Kidney (tissue), 13 donors: ENCODE measurements at regions not wholly inside any gene's neighbourhood (a gene's known extent, or its start where the extent isn't known, plus 50 kb on each side); places are given as distances from the start of the nearest gene placed in this dataset.
A peak's percentile ranks its signal among the peaks of the same experiment; 100 is the strongest.

Experiments
- DNase-seq, 5 donors: peaks; one replicate each; pipeline ENCODE4 v3.0.0-alpha.2; 2013 to 2020
- FAIRE-seq: peaks from 2 replicates; lab custom pipeline; 2012; peaks lifted over from hg19 to GRCh38; lab: Jason Lieb, UNC
- H3K27ac ChIP-seq, 2 donors: one replicate each; pipeline ENCODE4 v1.7.0; 2013; ENCODE audit warnings: low read depth in 2 of 2, low read length in 2 of 2, inconsistent platforms in 1 of 2
- H3K27me3 ChIP-seq: one replicate; pipeline ENCODE4 v1.7.1; 2013; ENCODE audit warnings: low read length, inconsistent platforms; ENCODE audit not compliant: control insufficient read depth, insufficient read depth
- H3K36me3 ChIP-seq, 3 donors: one replicate each; pipeline versions ENCODE4 v1.7.0 to v1.7.1; 2013; ENCODE audit warnings: low read length in 3 of 3, control low read depth in 1 of 3, inconsistent platforms in 1 of 3; ENCODE audit not compliant: insufficient read depth in 3 of 3, control insufficient read depth in 2 of 3
- H3K4me1 ChIP-seq, 3 donors: one replicate each; pipeline versions ENCODE4 v1.7.0 to v1.7.1; 2013; ENCODE audit warnings: low read length in 3 of 3, inconsistent platforms in 1 of 3, low read depth in 1 of 3; ENCODE audit not compliant: control insufficient read depth in 2 of 3, insufficient read depth in 2 of 3
- H3K4me3 ChIP-seq, 3 donors: one replicate each; pipeline versions ENCODE4 v1.7.0 to v1.8.1; 2013; ENCODE audit warnings: low read length in 3 of 3, control low read depth in 1 of 3, inconsistent platforms in 1 of 3
- H3K9ac ChIP-seq, 3 donors: one replicate each; pipeline versions ENCODE4 v1.7.0 to v1.7.1; 2013; ENCODE audit warnings: low read length in 3 of 3, control low read depth in 1 of 3, inconsistent platforms in 1 of 3
- H3K9me3 ChIP-seq, 3 donors: one replicate each; pipeline versions ENCODE4 v1.7.0 to v1.7.1; 2013; ENCODE audit warnings: low read length in 3 of 3, control low read depth in 1 of 3, inconsistent platforms in 1 of 3; ENCODE audit not compliant: control insufficient read depth in 2 of 3, insufficient read depth in 1 of 3
- intact Hi-C: fragments of 100-400 bp; cut with DNase I; formaldehyde crosslinking; loops from one replicate; pipeline ENCODE4 v1.11.1; 2022
- TF ChIP-seq, protein P1 (sequence below): IDR thresholded peaks from 3 replicates; pipeline ENCODE4 v1.5.1; 2012; ENCODE audit warnings: mild to moderate bottlenecking, moderate library complexity, borderline replicate concordance; ENCODE audit not compliant: insufficient read depth; ENCODE audit errors: extremely low read depth
- donor health status: control.
- donor health status: control.
- donor health status: control.
- donor health status: control.
- donor health status: control.
- donor health status: DM: yes; HTN: yes; CAD: no.
- donor health status: Normal renal cell carcinoma (clear cell type).

GRCh38 chr1:23627069-23627735, 64.4 kb upstream of the RPL11 start:
- Histone ChIP-seq H3K27ac (no peak overlapping the region), H3K4me1 (no peaks in the 10 kb centered on the region), H3K9ac (no peak overlapping the region), H3K4me3 (no peak overlapping the region), H3K27me3 (no peaks in the 10 kb centered on the region), H3K36me3 (no peaks in the 10 kb centered on the region), H3K9me3 (no peaks in the 10 kb centered on the region)
- intact Hi-C loops, result no loop called here
- peak in 3 of 5 donors; percentile 44 to 56 (median 54) for DNase-seq
- TF ChIP-seq, protein P1, sequence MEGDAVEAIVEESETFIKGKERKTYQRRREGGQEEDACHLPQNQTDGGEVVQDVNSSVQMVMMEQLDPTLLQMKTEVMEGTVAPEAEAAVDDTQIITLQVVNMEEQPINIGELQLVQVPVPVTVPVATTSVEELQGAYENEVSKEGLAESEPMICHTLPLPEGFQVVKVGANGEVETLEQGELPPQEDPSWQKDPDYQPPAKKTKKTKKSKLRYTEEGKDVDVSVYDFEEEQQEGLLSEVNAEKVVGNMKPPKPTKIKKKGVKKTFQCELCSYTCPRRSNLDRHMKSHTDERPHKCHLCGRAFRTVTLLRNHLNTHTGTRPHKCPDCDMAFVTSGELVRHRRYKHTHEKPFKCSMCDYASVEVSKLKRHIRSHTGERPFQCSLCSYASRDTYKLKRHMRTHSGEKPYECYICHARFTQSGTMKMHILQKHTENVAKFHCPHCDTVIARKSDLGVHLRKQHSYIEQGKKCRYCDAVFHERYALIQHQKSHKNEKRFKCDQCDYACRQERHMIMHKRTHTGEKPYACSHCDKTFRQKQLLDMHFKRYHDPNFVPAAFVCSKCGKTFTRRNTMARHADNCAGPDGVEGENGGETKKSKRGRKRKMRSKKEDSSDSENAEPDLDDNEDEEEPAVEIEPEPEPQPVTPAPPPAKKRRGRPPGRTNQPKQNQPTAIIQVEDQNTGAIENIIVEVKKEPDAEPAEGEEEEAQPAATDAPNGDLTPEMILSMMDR, result no peak
- FAIRE-seq, result no peak

DNA sequence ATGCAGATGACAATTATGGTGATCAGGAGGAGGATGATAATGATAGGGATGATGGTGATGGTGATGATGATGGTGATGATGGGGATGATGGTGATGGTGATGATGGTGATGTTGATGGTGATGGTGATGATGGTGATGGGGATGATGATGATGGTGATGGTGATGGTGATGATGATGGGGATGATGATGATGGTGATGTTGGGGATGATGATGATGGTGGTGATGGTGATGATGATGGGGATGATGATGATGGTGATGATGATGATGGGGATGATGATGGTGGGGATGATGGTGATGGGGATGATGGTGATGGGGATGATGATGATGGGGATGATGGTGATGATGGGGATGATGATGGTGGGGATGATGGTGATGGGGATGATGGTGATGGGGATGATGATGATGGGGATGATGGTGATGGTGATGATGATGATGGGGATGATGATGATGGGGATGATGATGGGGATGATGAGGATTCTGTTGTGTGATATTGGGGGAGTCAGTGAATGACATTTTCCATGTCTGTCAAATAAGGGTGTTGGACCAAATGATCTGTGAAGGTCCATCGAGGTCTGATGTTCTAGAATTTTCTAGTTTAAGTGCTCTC, 65.6 kb upstream of the RPL11 start:
- Histone ChIP-seq H3K9ac (no peak overlapping the region), H3K4me1 (no peaks in the 10 kb centered on the region), H3K9me3 (no peaks in the 10 kb centered on the region), H3K36me3 (no peaks in the 10 kb centered on the region), H3K4me3 (no peak overlapping the region), H3K27ac (no peak overlapping the region), H3K27me3 (no peaks in the 10 kb centered on the region)
- TF ChIP-seq, protein P1, result no peak
- no peak for FAIRE-seq
- intact Hi-C loops, result no loop called here
- no peak for DNase-seq

GRCh38 chr1:23625459-23625858, 66.1 kb upstream of the RPL11 start:
- H3K4me1 ChIP-seq, result no peaks in the 10 kb centered on the region
- H3K9ac ChIP-seq, result no peak overlapping the region
- DNase-seq, result no peak
- no peak for FAIRE-seq
- intact Hi-C loops, result no loop called here
- no peak overlapping the region for H3K27ac ChIP-seq
- H3K27me3 ChIP-seq, result no peaks in the 10 kb centered on the region
- no peak overlapping the region for H3K4me3 ChIP-seq
- no peaks in the 10 kb centered on the region for H3K9me3 ChIP-seq
- TF ChIP-seq, protein P1, result no peak
- H3K36me3 ChIP-seq, result no peaks in the 10 kb centered on the region

- Histone ChIP-seq H3K27ac (no peak overlapping the region), H3K27me3 (no peaks in the 10 kb centered on the region), H3K9ac (no peak overlapping the region), H3K9me3 (no peaks in the 10 kb centered on the region), H3K36me3 (no peaks in the 10 kb centered on the region), H3K4me3 (no peak overlapping the region), H3K4me1 (peaks cover 0 to 6% (median 0%) of the 10 kb centered on the region in 3 donors)
- FAIRE-seq (no peak), DNase-seq (no peak)
- intact Hi-C loops, result no loop called here
- TF ChIP-seq, protein P1, result no peak
These were observed 65.1 kb upstream of the ID3 start for GRCh38 chr1:23624440-23624839.
